D721Med (cell line): ENCODE measurements at regions not wholly inside any gene's neighbourhood (a gene's known extent, or its start where the extent isn't known, plus 50 kb on each side); places are given as distances from the start of the nearest gene placed in this dataset.

ENCODE experiments used
- DNase-seq: peaks from one replicate; pipeline ENCODE4 v3.0.0; 2011; ENCODE audit warnings: low spot score; ENCODE audit not compliant: insufficient read length
- FAIRE-seq: peaks from 2 replicates; lab custom pipeline; 2011; peaks lifted over from hg19 to GRCh38; lab: Jason Lieb, UNC
- CTCF ChIP-seq: IDR thresholded peaks from 2 replicates; pipeline ENCODE4 v1.5.1; 2012; ENCODE audit warnings: mild to moderate bottlenecking, control low read depth; ENCODE audit not compliant: insufficient read depth; ENCODE audit errors: missing control alignments

- FAIRE-seq = no peak
- TF ChIP-seq CTCF = no peak
- DNase-seq = no peak
Measured at GRCh38 chr16:85399583-85400284, 213.4 kb upstream of the GSE1 start.

- DNase-seq (no peak), FAIRE-seq (no peak)
- TF ChIP-seq CTCF = no peak
Measured at GRCh38 chr16:85400305-85401205, 212.6 kb upstream of the GSE1 start.

- DNase-seq = no peak
- no peak for TF ChIP-seq CTCF
- FAIRE-seq = no peak
Measured at GRCh38 chr16:85401370-85401916, 211.7 kb upstream of the GSE1 start.

- no peak for TF ChIP-seq CTCF
- no peak for DNase-seq
- FAIRE-seq = no peak
Measured at GRCh38 chr16:85401917-85402766, 211.0 kb upstream of the GSE1 start.

GRCh38 chr16:85402910-85403692 is 210.0 kb upstream of the GSE1 start:
- FAIRE-seq = no peak
- no peak for TF ChIP-seq CTCF
- no peak for DNase-seq

- no peak for FAIRE-seq
- no peak for DNase-seq
- TF ChIP-seq CTCF = no peak
Measured at GRCh38 chr16:85403693-85404092, 209.4 kb upstream of the GSE1 start.
